Karpas-422 (cell line): ENCODE measurements at regions not wholly inside any gene's neighbourhood (a gene's known extent, or its start where the extent isn't known, plus 50 kb on each side); places are given as distances from the start of the nearest gene placed in this dataset.

Source experiments
- DNase-seq: peaks from one replicate; pipeline ENCODE4 v3.0.0-alpha.2; 2015
- H2AFZ ChIP-seq: fragments of 200-600 bp; sonication (generic); 2 replicates; pipeline ENCODE4 v1.6.1; 2014; ENCODE audit warnings: antibody characterized with exemption, low read length, mixed read lengths
- H3K27ac ChIP-seq: fragments of 200-600 bp; sonication (generic); 2 replicates; pipeline ENCODE4 v1.5.1; 2014; ENCODE audit warnings: mild to moderate bottlenecking, low read length, moderate library complexity
- H3K27me3 ChIP-seq: fragments of 200-600 bp; sonication (generic); 2 replicates; pipeline ENCODE4 v1.6.1; 2014; ENCODE audit warnings: low read length, mixed read lengths
- H3K36me3 ChIP-seq: fragments of 200-600 bp; sonication (generic); 2 replicates; pipeline ENCODE4 v1.6.1; 2014; ENCODE audit warnings: low read length, mixed read lengths; ENCODE audit not compliant: insufficient read depth
- H3K4me1 ChIP-seq: fragments of 200-600 bp; sonication (generic); 2 replicates; pipeline ENCODE4 v1.6.1; 2014; ENCODE audit warnings: mild to moderate bottlenecking, low read length, mixed read lengths
- H3K4me2 ChIP-seq: fragments of 200-600 bp; sonication (generic); 2 replicates; pipeline ENCODE4 v1.6.1; 2014; ENCODE audit warnings: low read length, low read depth, mild to moderate bottlenecking; ENCODE audit not compliant: poor library complexity, severe bottlenecking
- H3K4me3 ChIP-seq: fragments of 200-600 bp; sonication (generic); 2 replicates; pipeline ENCODE4 v1.5.1; 2014; ENCODE audit warnings: mild to moderate bottlenecking, antibody characterized with exemption, low read length, mixed read lengths
- H3K79me2 ChIP-seq: fragments of 200-600 bp; sonication (generic); 2 replicates; pipeline ENCODE4 v1.6.1; 2014; ENCODE audit warnings: mild to moderate bottlenecking, low read length, mixed read lengths
- H3K9ac ChIP-seq: fragments of 200-600 bp; sonication (generic); 2 replicates; pipeline ENCODE4 v1.6.0; 2014; ENCODE audit warnings: low read length
- H3K9me2 ChIP-seq: fragments of 200-600 bp; sonication (generic), shearing (Covaris generic); replicated peaks from 2 replicates; pipeline ENCODE4 v1.6.0; 2014; ENCODE audit warnings: mild to moderate bottlenecking, low read length, moderate library complexity; ENCODE audit not compliant: insufficient read depth
- H3K9me3 ChIP-seq: fragments of 300-700, 200-600 bp; sonication (generic); 2 replicates; pipeline ENCODE4 v1.6.1; 2014; ENCODE audit warnings: low read length, mixed read lengths
- H4K20me1 ChIP-seq: fragments of 200-600 bp; sonication (generic); 2 replicates; pipeline ENCODE4 v1.6.1; 2014; ENCODE audit warnings: mild to moderate bottlenecking, antibody characterized with exemption, low read length, low read depth; ENCODE audit not compliant: insufficient read depth

- Histone ChIP-seq H3K27me3 (no peaks in the 10 kb centered on the region), H3K9ac (no peak overlapping the region), H3K9me2 (no peaks in the 10 kb centered on the region), H3K9me3 (0 out of 2 replicates have a peak, but pooled peaks cover 2% of the 10 kb centered on the region), H3K27ac (no peak overlapping the region), H3K36me3 (no peaks in the 10 kb centered on the region), H3K4me3 (no peak overlapping the region), H3K4me1 (no peaks in the 10 kb centered on the region), H2AFZ (no peak overlapping the region), H4K20me1 (no peaks in the 10 kb centered on the region), H3K4me2 (no peak overlapping the region), H3K79me2 (no peaks in the 10 kb centered on the region)
- DNase-seq: no peak
Observed at GRCh38 chr5:167355346-167355745, 936.1 kb upstream of the WWC1 start.

- no peak overlapping the region for H3K4me3 ChIP-seq
- peaks cover 2% of the 10 kb centered on the region; the same call in 1 of the 2 replicates for H3K9me3 ChIP-seq
- no peak overlapping the region for H3K4me2 ChIP-seq
- no peaks in the 10 kb centered on the region for H3K36me3 ChIP-seq
- H3K27me3 ChIP-seq: no peaks in the 10 kb centered on the region
- no peaks in the 10 kb centered on the region for H3K9me2 ChIP-seq
- no peaks in the 10 kb centered on the region for H3K79me2 ChIP-seq
- H4K20me1 ChIP-seq: no peaks in the 10 kb centered on the region
- H2AFZ ChIP-seq: no peak overlapping the region
- no peak overlapping the region for H3K27ac ChIP-seq
- H3K4me1 ChIP-seq: no peaks in the 10 kb centered on the region
- H3K9ac ChIP-seq: no peak overlapping the region
- no peak for DNase-seq
Observed at GRCh38 chr5:167356374-167356773, 935.1 kb upstream of the WWC1 start.

GRCh38 chr5:167358868-167359492, 932.5 kb upstream of the WWC1 start:
- Histone ChIP-seq H4K20me1 (no peaks in the 10 kb centered on the region), H2AFZ (no peak overlapping the region), H3K27ac (no peak overlapping the region), H3K36me3 (no peaks in the 10 kb centered on the region), H3K9me2 (no peaks in the 10 kb centered on the region), H3K4me3 (no peak overlapping the region), H3K27me3 (no peaks in the 10 kb centered on the region), H3K9me3 (peaks cover 3% of the 10 kb centered on the region), H3K79me2 (no peaks in the 10 kb centered on the region), H3K4me2 (no peak overlapping the region), H3K9ac (no peak overlapping the region), H3K4me1 (no peaks in the 10 kb centered on the region)
- DNase-seq: no peak

- no peaks in the 10 kb centered on the region for H3K4me1 ChIP-seq
- no peak overlapping the region for H2AFZ ChIP-seq
- H3K4me3 ChIP-seq: no peak overlapping the region
- no peaks in the 10 kb centered on the region for H3K36me3 ChIP-seq
- H3K4me2 ChIP-seq: no peak overlapping the region
- H3K9ac ChIP-seq: no peak overlapping the region
- no peak overlapping the region for H3K27ac ChIP-seq
- H3K27me3 ChIP-seq: no peaks in the 10 kb centered on the region
- no peak for DNase-seq
- H3K79me2 ChIP-seq: no peaks in the 10 kb centered on the region
- no peaks in the 10 kb centered on the region for H3K9me2 ChIP-seq
- peaks cover 10% of the 10 kb centered on the region for H3K9me3 ChIP-seq
- no peaks in the 10 kb centered on the region for H4K20me1 ChIP-seq
Observed at GRCh38 chr5:167361795-167362194, 929.6 kb upstream of the WWC1 start.

- DNase-seq: no peak
- no peak overlapping the region for H2AFZ ChIP-seq
- no peak overlapping the region for H3K27ac ChIP-seq
- H3K79me2 ChIP-seq: no peaks in the 10 kb centered on the region
- no peaks in the 10 kb centered on the region for H3K4me1 ChIP-seq
- H3K27me3 ChIP-seq: no peaks in the 10 kb centered on the region
- H3K9me3 ChIP-seq: peaks cover 10% of the 10 kb centered on the region
- no peaks in the 10 kb centered on the region for H4K20me1 ChIP-seq
- no peak overlapping the region for H3K9ac ChIP-seq
- no peak overlapping the region for H3K4me2 ChIP-seq
- H3K36me3 ChIP-seq: no peaks in the 10 kb centered on the region
- H3K9me2 ChIP-seq: no peaks in the 10 kb centered on the region
- H3K4me3 ChIP-seq: no peak overlapping the region
Observed at GRCh38 chr5:167363065-167363464, 928.4 kb upstream of the WWC1 start.

GRCh38 chr5:167375125-167375524, 916.3 kb upstream of the WWC1 start:
- Histone ChIP-seq H3K9me2 (no peaks in the 10 kb centered on the region), H3K27ac (no peak overlapping the region), H4K20me1 (no peaks in the 10 kb centered on the region), H3K27me3 (no peaks in the 10 kb centered on the region), H3K9me3 (peaks cover 13% of the 10 kb centered on the region), H2AFZ (no peak overlapping the region), H3K4me1 (no peaks in the 10 kb centered on the region), H3K36me3 (no peaks in the 10 kb centered on the region), H3K79me2 (no peaks in the 10 kb centered on the region), H3K4me3 (no peak overlapping the region), H3K4me2 (no peak overlapping the region), H3K9ac (no peak overlapping the region)
- DNase-seq: no peak

- Histone ChIP-seq H3K9me3 (peaks cover 13% of the 10 kb centered on the region; the same call in 1 of the 2 replicates), H3K27ac (no peak overlapping the region), H3K4me1 (no peaks in the 10 kb centered on the region), H2AFZ (no peak overlapping the region), H3K4me2 (no peak overlapping the region), H3K4me3 (no peak overlapping the region), H3K27me3 (no peaks in the 10 kb centered on the region), H3K9ac (no peak overlapping the region), H3K9me2 (0 out of 2 replicates have a peak, but pooled peaks cover 2% of the 10 kb centered on the region), H3K79me2 (no peaks in the 10 kb centered on the region), H3K36me3 (no peaks in the 10 kb centered on the region), H4K20me1 (no peaks in the 10 kb centered on the region)
- DNase-seq: no peak
Observed at GRCh38 chr5:167378894-167379723, 912.3 kb upstream of the WWC1 start.

GRCh38 chr5:167381457-167381856, 910.0 kb upstream of the WWC1 start:
- no peak for DNase-seq
- Histone ChIP-seq H3K79me2 (no peaks in the 10 kb centered on the region), H3K36me3 (no peaks in the 10 kb centered on the region), H3K9ac (no peak overlapping the region), H3K27ac (no peak overlapping the region), H3K9me2 (0 out of 2 replicates have a peak, but pooled peaks cover 2% of the 10 kb centered on the region), H2AFZ (no peak overlapping the region), H3K4me3 (no peak overlapping the region), H3K4me1 (no peaks in the 10 kb centered on the region), H3K27me3 (no peaks in the 10 kb centered on the region), H3K9me3 (peaks cover 10% of the 10 kb centered on the region; the same call in 1 of the 2 replicates), H4K20me1 (no peaks in the 10 kb centered on the region), H3K4me2 (no peak overlapping the region)
